GM18505 (cell line): ENCODE measurements at regions not wholly inside any gene's neighbourhood (a gene's known extent, or its start where the extent isn't known, plus 50 kb on each side); places are given as distances from the start of the nearest gene placed in this dataset.

Experiments used
- ATAC-seq: cut with Tn5 transposase; IDR thresholded peaks from one replicate; pipeline ENCODE4 v1.9.1; 2021; ENCODE audit not compliant: unreplicated experiment
- POLR2A ChIP-seq: IDR thresholded peaks from 4 replicates; pipeline ENCODE4 v1.6.1; 2011; ENCODE audit warnings: borderline replicate concordance; ENCODE audit not compliant: insufficient read depth, insufficient read length; ENCODE audit errors: extremely low read depth

DNA sequence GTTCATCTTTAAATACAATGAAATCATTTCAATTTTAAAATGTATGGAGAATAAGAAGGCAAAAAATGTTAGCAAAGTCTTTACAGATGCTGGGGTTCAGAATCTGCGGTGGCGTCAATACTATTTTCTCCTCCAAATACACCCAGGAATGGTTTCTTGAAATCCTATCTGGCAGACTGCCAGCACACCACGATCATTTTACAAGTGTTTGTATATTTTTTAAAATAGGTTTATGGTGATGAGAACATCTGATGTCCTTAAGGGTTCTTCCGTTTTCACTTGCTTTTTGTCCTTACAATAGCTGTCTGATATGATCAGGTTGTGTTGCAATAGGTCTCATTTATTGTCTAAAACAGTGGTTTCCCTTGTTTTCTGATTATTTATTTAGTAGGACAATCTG is 89.6 kb downstream of the CMPK2 start:
- TF ChIP-seq POLR2A = no peak
- ATAC-seq = no peak

GRCh38 chr2:6777626-6778025 is 88.1 kb downstream of the CMPK2 start:
- TF ChIP-seq POLR2A = no peak
- no peak for ATAC-seq

GRCh38 chr2:6780765-6781274 is 84.9 kb downstream of the CMPK2 start:
- ATAC-seq = peak; percentile 87
- TF ChIP-seq POLR2A = no peak

DNA sequence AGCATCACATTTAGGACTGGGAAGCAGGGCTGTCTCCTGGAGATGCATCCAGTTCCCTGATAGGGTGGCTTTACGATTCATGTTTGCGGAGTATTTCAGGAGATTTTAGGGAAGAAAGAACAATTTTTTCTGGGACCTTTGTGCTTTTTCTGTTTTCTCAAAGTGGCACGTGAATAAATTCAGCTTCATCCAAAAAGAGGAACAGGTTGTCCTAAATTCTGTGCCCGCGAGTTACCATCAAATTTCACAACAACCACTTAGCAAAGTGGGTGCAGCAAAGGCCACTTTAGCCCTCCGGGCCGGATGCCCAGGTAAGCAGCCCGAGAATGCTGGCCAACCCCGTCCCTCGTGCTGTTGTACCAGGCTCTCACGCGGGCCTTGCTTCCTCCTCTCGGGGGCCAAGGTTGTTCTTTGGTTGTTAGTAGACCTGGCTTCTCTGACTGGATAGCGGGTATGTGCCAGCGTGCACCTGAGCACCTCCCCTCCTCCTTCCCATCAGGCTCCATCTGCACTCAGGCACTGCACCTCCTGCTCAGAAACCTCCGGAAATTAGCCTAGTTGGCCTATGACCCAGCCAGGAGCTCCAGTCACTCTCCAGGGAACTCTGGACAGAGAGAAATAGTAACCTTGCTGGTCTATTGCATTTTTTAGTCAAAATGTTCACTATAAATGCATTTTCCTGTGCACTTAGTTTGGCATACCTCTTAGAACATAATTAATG is 83.0 kb downstream of the CMPK2 start:
- no peak for TF ChIP-seq POLR2A
- no peak for ATAC-seq

- no peak for ATAC-seq
- no peak for TF ChIP-seq POLR2A
These were observed 82.5 kb downstream of the CMPK2 start for GRCh38 chr2:6783238-6783614.

GRCh38 chr2:6784291-6784690 is 81.4 kb downstream of the CMPK2 start:
- no peak for ATAC-seq
- TF ChIP-seq POLR2A = no peak

GRCh38 chr2:6785493-6785892 is 80.2 kb downstream of the CMPK2 start:
- ATAC-seq = no peak
- TF ChIP-seq POLR2A = no peak

- no peak for ATAC-seq
- TF ChIP-seq POLR2A = no peak
These were observed 78.3 kb downstream of the CMPK2 start for GRCh38 chr2:6787376-6787775.

- no peak for TF ChIP-seq POLR2A
- no peak for ATAC-seq
These were observed 77.1 kb downstream of the CMPK2 start for GRCh38 chr2:6788614-6789013.

DNA sequence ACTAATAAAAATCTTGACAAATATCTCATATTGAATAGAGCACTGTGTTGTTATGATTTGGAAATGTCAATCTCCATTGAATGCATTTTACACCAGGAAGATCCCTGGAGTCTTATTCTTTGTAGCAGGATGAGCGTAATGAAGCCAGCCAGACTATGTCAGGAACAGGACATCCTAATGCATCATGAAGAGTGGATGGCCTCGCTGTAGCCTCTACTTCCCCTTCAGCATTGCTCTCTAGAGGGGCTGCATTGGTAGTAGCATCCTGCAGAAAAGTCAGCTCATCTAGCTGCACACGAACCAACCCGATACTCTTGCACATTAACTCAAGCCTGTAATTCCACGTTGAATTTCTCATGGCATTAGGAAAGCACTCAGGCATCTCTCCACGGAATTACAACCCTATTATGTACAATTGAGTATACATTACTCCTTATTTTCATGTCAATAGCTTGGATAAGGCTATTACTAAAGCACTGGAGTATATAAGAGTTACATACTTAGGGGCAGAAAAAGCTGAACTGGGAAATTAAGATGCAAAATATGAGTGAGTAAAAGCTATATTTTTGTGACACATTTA is 76.1 kb downstream of the CMPK2 start:
- no peak for ATAC-seq
- no peak for TF ChIP-seq POLR2A

DNA sequence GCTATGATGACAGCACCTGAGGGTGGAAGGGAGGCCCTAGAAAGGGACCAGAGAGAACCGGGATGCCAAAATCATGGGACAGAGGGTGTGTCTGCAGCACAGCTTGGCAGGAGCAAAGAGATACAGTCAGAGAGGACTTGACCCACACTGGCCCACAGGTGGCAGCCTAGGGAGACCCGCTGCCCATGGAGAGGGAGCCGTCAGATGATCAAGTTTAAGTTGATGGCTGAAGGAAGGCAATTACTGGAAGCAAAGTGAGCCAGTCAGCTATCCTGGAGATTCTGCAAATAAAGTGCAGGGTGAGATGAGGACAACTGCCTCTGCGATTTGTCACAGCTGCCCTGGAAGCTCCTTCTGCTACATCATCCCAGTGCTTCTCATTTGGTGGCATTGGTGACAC is 74.0 kb downstream of the CMPK2 start:
- no peak for ATAC-seq
- TF ChIP-seq POLR2A = no peak

DNA sequence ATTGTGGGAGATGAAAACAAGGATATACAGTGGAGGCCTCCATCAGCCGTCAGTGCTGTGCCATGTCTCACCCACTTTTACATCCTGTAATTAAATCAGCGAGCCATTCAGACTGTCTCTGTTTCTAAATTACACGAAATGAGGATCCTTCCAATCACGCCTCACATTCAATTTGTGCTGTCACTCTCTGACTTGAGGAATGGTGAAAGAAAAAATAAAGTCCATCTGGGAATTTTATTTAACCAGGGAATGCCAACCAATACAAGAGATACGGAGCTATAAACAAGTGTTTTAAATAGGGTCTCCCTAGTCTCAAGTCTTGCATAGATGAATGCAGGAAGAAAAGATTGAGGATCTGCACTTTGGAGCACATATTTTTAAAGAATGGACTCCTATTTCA is 72.8 kb downstream of the CMPK2 start:
- no peak for ATAC-seq
- TF ChIP-seq POLR2A = no peak

DNA sequence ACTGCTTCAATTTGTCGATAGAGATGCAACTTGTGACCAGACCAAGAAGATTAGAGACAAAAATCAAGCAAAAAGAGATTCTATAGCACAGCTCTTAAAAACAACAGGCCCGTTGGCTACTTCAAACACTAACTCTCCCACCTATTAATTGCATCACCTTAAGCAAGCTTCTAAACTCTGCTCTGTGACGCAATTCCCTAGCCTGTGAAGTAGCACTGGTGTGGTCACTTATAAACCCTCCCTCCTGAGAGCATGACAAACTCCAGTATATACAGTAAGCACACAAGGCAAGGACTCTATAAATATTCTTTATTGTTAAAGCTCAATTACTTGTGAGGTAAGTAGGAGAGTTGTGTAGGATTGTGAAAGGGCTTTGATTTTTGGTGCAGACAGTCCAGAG is 72.3 kb downstream of the CMPK2 start:
- no peak for ATAC-seq
- TF ChIP-seq POLR2A = no peak

DNA sequence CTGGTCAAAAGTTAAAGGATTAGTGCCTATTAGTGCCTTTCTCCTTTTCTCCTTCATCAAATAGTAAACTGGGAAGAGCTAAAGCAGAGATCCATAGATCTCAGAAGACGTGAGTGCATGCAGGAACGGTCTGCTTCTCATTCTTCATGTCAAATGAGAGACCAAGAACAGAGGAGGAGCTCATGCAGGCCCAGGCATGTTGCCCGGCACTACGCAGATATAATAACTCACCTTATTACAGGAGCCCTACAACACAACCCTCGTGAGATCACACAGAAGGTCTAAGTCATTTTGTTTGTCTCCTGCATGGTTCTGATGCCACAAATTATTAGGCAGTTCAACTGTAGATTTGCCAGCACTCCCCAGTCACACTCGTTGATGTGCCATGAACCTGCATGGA is 71.8 kb downstream of the CMPK2 start:
- ATAC-seq = no peak
- no peak for TF ChIP-seq POLR2A

DNA sequence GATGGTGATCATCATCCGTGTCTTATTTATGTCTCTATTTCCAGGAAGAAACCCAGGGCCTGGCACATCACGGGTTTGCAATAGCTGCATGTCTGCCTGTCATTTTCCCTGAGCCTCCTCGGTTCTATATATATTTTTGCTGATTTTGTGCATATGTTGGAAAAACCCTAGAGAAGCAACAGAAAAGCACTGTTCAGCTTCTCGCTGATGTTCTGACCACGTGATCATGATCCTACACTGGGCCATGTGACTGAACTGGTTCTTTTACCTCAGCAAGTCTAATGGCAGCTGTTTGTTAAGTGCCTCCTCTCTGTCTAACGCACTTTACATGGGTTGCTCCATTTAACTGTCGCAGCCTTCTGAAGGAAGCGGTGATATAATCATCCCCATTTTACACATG is 71.3 kb downstream of the CMPK2 start:
- no peak for TF ChIP-seq POLR2A
- no peak for ATAC-seq
